ES-I3 (cell line): ENCODE measurements at regions not wholly inside any gene's neighbourhood (a gene's known extent, or its start where the extent isn't known, plus 50 kb on each side); places are given as distances from the start of the nearest gene placed in this dataset.

Source experiments
- H3K36me3 ChIP-seq: 2 replicates; pipeline ENCODE4 v1.6.1; 2013; ENCODE audit warnings: mild to moderate bottlenecking, low read length, control low read depth, moderate library complexity; ENCODE audit not compliant: insufficient read depth
- H3K4me1 ChIP-seq: 2 replicates; pipeline ENCODE4 v1.6.1; 2013; ENCODE audit warnings: mild to moderate bottlenecking, control low read depth, low read length; ENCODE audit not compliant: insufficient read depth
- H3K9ac ChIP-seq: 2 replicates; pipeline ENCODE4 v1.6.1; 2013; ENCODE audit warnings: low read depth, mild to moderate bottlenecking, low read length, moderate library complexity
- H3K9me3 ChIP-seq: 2 replicates; pipeline ENCODE4 v1.6.1; 2013; ENCODE audit warnings: mild to moderate bottlenecking, low read length, moderate library complexity; ENCODE audit not compliant: control insufficient read depth, insufficient read depth

- Histone ChIP-seq H3K36me3 (no peaks in the 10 kb centered on the region), H3K9me3 (peaks cover 8% of the 10 kb centered on the region; the same call in 1 of the 2 replicates), H3K9ac (no peak overlapping the region), H3K4me1 (no peaks in the 10 kb centered on the region)
Observed at GRCh38 chr18:2040279-2040678, 531.0 kb downstream of the METTL4 start.

GRCh38 chr18:2049986-2050385, 521.3 kb downstream of the METTL4 start:
- no peak overlapping the region for H3K9ac ChIP-seq
- no peaks in the 10 kb centered on the region for H3K4me1 ChIP-seq
- H3K36me3 ChIP-seq: no peaks in the 10 kb centered on the region
- H3K9me3 ChIP-seq: peaks cover 5% of the 10 kb centered on the region; the same call in 1 of the 2 replicates

GRCh38 chr18:2050702-2051201, 520.6 kb downstream of the METTL4 start:
- no peak overlapping the region for H3K9ac ChIP-seq
- H3K9me3 ChIP-seq: no peaks in the 10 kb centered on the region
- H3K4me1 ChIP-seq: no peaks in the 10 kb centered on the region
- H3K36me3 ChIP-seq: no peaks in the 10 kb centered on the region

- Histone ChIP-seq H3K36me3 (no peaks in the 10 kb centered on the region), H3K4me1 (peaks cover 19% of the 10 kb centered on the region; the same call in 1 of the 2 replicates), H3K9me3 (no peaks in the 10 kb centered on the region), H3K9ac (no peak overlapping the region)
Observed at GRCh38 chr18:2053490-2054089, 517.7 kb downstream of the METTL4 start.

- H3K9ac ChIP-seq: no peak overlapping the region
- H3K4me1 ChIP-seq: peaks cover 19% of the 10 kb centered on the region; the same call in 1 of the 2 replicates
- no peaks in the 10 kb centered on the region for H3K36me3 ChIP-seq
- no peaks in the 10 kb centered on the region for H3K9me3 ChIP-seq
Observed at GRCh38 chr18:2059336-2059735, 512.0 kb downstream of the METTL4 start.

GRCh38 chr18:2060086-2060485, 511.2 kb downstream of the METTL4 start:
- H3K9me3 ChIP-seq: no peaks in the 10 kb centered on the region
- H3K4me1 ChIP-seq: peaks cover 19% of the 10 kb centered on the region; the same call in 1 of the 2 replicates
- H3K9ac ChIP-seq: no peak overlapping the region
- no peaks in the 10 kb centered on the region for H3K36me3 ChIP-seq

- Histone ChIP-seq H3K9ac (no peak overlapping the region), H3K9me3 (no peaks in the 10 kb centered on the region), H3K4me1 (0 out of 2 replicates have a peak, but pooled peaks cover 5% of the 10 kb centered on the region), H3K36me3 (no peaks in the 10 kb centered on the region)
Observed at GRCh38 chr18:2070631-2071030, 500.7 kb downstream of the METTL4 start.

- Histone ChIP-seq H3K36me3 (no peaks in the 10 kb centered on the region), H3K4me1 (0 out of 2 replicates have a peak, but pooled peaks cover 4% of the 10 kb centered on the region), H3K9me3 (no peaks in the 10 kb centered on the region), H3K9ac (no peak overlapping the region)
Observed at GRCh38 chr18:2075499-2075898, 495.8 kb downstream of the METTL4 start.

GRCh38 chr18:2082676-2083075, 488.6 kb downstream of the METTL4 start:
- no peaks in the 10 kb centered on the region for H3K4me1 ChIP-seq
- no peaks in the 10 kb centered on the region for H3K36me3 ChIP-seq
- no peak overlapping the region for H3K9ac ChIP-seq
- H3K9me3 ChIP-seq: no peaks in the 10 kb centered on the region

GRCh38 chr18:2083691-2084090, 487.6 kb downstream of the METTL4 start:
- H3K4me1 ChIP-seq: no peaks in the 10 kb centered on the region
- H3K36me3 ChIP-seq: no peaks in the 10 kb centered on the region
- no peaks in the 10 kb centered on the region for H3K9me3 ChIP-seq
- H3K9ac ChIP-seq: no peak overlapping the region

- no peak overlapping the region for H3K9ac ChIP-seq
- no peaks in the 10 kb centered on the region for H3K9me3 ChIP-seq
- peaks cover 2% of the 10 kb centered on the region for H3K4me1 ChIP-seq
- no peaks in the 10 kb centered on the region for H3K36me3 ChIP-seq
Observed at GRCh38 chr18:2086439-2086838, 484.9 kb downstream of the METTL4 start.

GRCh38 chr18:2087877-2088673, 483.2 kb downstream of the METTL4 start:
- H3K4me1 ChIP-seq: peaks cover 8% of the 10 kb centered on the region
- no peaks in the 10 kb centered on the region for H3K36me3 ChIP-seq
- no peaks in the 10 kb centered on the region for H3K9me3 ChIP-seq
- H3K9ac ChIP-seq: no peak overlapping the region

- no peaks in the 10 kb centered on the region for H3K9me3 ChIP-seq
- peaks cover 8% of the 10 kb centered on the region for H3K4me1 ChIP-seq
- H3K9ac ChIP-seq: no peak overlapping the region
- no peaks in the 10 kb centered on the region for H3K36me3 ChIP-seq
Observed at GRCh38 chr18:2089396-2089795, 481.9 kb downstream of the METTL4 start.

GRCh38 chr18:2091937-2092336, 479.4 kb downstream of the METTL4 start:
- no peak overlapping the region for H3K9ac ChIP-seq
- H3K36me3 ChIP-seq: no peaks in the 10 kb centered on the region
- H3K4me1 ChIP-seq: peaks cover 12% of the 10 kb centered on the region
- H3K9me3 ChIP-seq: no peaks in the 10 kb centered on the region

- no peaks in the 10 kb centered on the region for H3K36me3 ChIP-seq
- H3K9ac ChIP-seq: no peak overlapping the region
- H3K9me3 ChIP-seq: no peaks in the 10 kb centered on the region
- peaks cover 8% of the 10 kb centered on the region for H3K4me1 ChIP-seq
Observed at GRCh38 chr18:2096551-2096950, 474.8 kb downstream of the METTL4 start.
